H54 (cell line): ENCODE measurements at regions not wholly inside any gene's neighbourhood (a gene's known extent, or its start where the extent isn't known, plus 50 kb on each side); places are given as distances from the start of the nearest gene placed in this dataset.

Experiments
- DNase-seq: peaks from one replicate; pipeline ENCODE4 v3.0.0; 2011; ENCODE audit warnings: low spot score, mixed read lengths; ENCODE audit not compliant: insufficient read length
- FAIRE-seq: peaks from 3 replicates; lab custom pipeline; 2011; peaks lifted over from hg19 to GRCh38; lab: Jason Lieb, UNC
- POLR2A ChIP-seq: IDR thresholded peaks from 2 replicates; pipeline ENCODE4 v1.6.1; 2011; ENCODE audit warnings: low read depth, mild to moderate bottlenecking, low read length

DNA sequence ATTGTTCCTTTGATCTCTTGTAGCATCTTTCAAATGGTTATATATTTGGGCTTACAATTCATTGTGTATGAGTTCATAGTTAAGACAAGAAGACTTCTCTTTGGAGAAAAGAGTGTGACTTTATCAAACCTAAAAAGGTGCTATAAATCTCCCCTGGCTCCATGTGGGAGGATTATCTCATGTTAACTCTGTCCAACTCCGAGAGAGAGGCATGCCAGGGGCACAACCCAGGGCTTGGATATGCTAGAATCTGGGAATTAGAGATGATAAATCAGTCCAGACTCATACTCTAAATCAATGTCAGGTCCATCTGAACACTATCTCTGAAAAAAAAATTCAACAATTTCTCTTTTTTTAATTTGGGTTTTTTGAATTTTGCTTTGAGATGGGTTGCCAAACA is 462.8 kb downstream of the TUSC7 start:
- FAIRE-seq = no peak
- no peak for DNase-seq

GRCh38 chr3:117181222-117181621 is 471.6 kb downstream of the TUSC7 start:
- TF ChIP-seq POLR2A = no peak
- FAIRE-seq (no peak), DNase-seq (no peak)

More for the DNA sequence above, 462.8 kb downstream of the TUSC7 start:
- no peak for TF ChIP-seq POLR2A

DNA sequence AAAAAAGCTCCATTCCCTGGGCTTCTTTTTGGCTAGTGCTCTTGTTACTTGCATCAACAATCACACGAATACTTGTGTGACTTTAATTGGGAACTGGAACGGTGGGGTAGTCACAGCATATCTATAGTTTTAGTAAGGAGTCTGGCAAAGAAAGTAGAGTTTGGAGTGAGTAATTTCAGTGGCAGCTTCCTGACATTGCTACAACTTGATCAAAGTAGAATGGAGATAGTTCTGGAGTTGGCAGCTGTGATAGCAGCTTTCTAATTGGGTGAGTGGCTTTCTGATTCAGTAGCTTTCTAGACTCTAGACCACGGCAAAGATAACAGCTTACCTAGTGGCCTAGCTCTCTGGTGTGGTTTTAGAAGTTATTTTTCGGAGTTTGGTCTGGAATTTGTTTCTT is 475.0 kb downstream of the TUSC7 start:
- FAIRE-seq (no peak), DNase-seq (no peak)
- TF ChIP-seq POLR2A = no peak

DNA sequence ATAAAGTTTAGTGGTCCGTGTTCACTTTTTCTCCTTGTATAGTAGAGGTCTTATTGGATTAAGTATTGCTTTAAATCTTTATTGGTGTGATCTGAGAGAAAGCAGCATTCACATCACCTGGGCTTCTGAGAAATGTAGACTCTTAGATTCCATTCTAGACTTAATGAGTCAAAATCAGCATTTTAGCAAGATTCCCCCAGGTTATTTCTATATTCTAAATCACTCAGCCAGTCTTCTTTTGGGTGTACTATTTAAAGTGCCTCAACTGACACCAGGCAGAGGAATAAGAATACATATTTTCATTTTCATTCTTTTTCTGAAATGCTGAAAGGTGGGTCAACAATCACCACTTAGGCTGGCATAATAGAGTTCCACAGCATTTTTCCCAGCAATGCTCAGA is 481.7 kb downstream of the TUSC7 start:
- no peak for TF ChIP-seq POLR2A
- no peak for DNase-seq
- FAIRE-seq = no peak

DNA sequence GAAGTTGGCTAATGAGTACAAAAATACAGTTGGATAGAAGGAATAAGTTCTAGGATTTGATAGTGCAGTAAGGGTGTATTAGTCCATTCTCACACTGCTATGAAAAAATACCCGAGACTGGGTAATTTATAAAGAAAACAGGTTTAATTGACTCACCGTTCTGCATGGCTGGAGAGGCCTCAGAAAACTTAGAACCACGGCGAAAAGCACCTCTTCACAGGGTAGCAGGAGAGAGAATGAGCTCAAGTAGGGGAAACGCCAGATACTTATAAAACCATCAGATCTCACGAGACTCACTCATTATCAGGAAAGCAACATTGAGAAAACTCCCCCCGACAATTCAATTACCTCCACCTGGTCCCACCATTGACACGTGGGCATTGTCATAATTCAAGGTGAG is 483.3 kb downstream of the TUSC7 start:
- no peak for TF ChIP-seq POLR2A
- no peak for FAIRE-seq

GRCh38 chr3:117193390-117193789 is 483.8 kb downstream of the TUSC7 start:
- no peak for DNase-seq
- FAIRE-seq = no peak
- TF ChIP-seq POLR2A = no peak

More for the DNA sequence above, 483.3 kb downstream of the TUSC7 start:
- no peak for DNase-seq

DNA sequence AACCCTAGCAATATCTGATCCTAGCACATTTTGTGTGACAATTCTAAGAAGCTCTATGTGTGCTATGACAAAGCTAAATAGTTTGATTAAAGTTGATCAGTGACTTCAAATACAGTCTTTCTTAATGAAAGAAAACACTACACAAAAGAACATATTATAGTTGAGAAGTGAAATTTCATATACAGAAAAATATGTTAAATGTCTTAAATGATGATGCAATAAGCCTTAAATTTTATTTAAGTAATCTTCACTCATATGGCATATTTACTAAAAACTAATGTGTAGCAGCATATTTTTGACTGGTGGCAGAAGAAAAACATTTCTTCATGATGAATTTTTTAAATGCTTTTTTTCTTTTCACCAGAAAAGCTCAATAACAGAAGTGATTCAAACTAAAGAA is 485.5 kb downstream of the TUSC7 start:
- no peak for TF ChIP-seq POLR2A
- DNase-seq (no peak), FAIRE-seq (no peak)

DNA sequence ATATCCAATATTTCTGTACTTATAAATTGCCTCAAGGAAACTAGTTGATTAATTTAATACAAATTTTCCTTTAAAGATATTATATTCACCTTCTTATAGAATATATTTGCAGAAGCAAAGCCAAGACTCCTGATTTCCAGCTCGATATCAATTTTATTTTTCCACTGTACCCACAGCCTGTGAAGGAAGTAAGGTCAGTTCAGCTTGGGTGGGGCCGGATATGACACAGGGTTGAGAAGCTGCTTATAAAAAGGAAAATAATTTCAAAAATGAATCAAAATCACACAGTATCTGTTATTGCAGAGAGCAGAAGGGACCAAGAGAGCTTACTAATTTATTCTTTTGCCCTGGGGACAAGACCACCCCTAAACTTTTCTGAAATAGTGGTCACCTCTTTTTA is 491.4 kb downstream of the TUSC7 start:
- DNase-seq = no peak
- no peak for FAIRE-seq
- no peak for TF ChIP-seq POLR2A

DNA sequence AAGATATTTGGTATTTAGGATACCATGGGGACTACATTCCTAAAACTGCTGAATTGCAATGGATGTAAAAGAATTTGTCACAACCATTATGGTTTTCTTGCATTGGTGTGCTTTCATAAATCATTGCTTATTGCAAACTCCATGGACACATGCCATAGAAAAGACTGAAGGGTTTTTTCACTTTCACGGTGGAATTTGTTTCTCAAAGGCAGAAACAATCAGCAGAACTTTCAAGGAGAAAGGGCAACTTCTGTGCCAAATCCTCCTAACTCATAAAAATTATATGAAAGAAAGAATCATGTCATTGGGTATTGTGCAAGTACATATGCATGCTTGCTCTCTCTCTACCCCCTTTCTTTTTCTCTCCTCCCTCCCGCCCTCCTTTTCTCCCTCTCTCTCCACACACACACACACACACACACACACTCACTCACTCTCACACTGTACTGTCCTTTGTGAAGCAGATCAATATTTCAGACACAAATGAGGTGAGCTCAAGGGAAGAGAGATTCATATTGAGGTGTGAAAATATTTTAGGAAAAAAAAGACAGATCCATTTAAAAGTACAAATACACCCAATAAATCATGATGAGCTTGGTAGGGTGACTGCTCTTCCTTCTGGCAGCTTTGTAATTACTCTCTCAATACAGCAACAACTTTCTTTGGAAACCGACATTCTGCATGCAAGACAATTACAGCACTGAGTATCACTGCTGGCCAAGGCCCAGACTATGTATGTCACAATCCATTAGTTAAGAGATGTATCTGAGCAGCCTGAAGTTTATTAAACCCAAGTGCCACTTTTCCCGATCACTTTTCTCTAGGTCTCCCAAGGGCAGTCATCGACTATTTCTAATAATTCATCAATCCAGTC is 492.6 kb downstream of the TUSC7 start:
- FAIRE-seq = no peak
- DNase-seq = no peak
- TF ChIP-seq POLR2A = no peak

DNA sequence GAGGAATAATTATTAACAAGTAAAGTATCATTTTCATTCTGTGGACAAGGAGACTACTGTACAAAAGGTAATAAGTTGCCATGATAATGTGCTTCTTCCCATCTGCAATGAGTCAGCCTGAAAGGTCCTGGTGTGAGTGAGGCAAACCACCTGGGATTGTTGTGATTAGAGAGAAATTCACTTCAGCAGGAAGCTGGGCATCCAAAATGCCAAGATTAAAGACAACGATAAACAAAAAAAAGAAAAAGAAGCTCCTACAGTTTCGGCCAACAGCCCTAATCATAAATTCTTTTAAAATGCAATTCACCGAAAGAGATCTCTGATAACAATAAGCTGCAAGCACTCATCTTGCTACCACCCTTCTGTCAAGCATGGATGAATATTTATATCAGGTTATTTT is 507.8 kb downstream of the TUSC7 start:
- DNase-seq (no peak), FAIRE-seq (no peak)
- TF ChIP-seq POLR2A = no peak

GRCh38 chr3:117217760-117218316 is 508.3 kb downstream of the TUSC7 start:
- DNase-seq (no peak), FAIRE-seq (no peak)
- no peak for TF ChIP-seq POLR2A

DNA sequence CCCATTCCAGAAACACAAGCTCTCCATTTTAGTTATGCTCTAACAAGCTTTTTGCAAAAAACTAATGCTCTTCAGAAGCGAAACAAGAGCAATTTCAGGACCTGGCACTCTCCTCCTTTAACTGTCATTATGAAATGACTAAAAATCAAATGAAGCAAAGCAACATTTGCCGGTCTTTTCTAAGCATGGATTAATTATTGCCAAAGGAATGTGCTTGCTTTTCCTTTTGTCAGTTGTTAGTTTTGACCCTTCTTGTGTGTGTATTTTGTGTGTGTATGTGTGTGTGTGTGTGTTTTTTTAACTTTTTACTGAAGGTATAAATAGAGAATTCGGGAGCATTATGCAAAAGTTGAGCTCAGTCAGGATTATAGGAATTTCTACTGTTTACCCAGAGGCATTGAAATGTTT is 509.1 kb downstream of the TUSC7 start:
- DNase-seq (no peak), FAIRE-seq (no peak)
- TF ChIP-seq POLR2A = no peak

- FAIRE-seq = no peak
- TF ChIP-seq POLR2A = no peak
- DNase-seq = no peak
Observed at GRCh38 chr3:117219296-117219695, 509.7 kb downstream of the TUSC7 start.

DNA sequence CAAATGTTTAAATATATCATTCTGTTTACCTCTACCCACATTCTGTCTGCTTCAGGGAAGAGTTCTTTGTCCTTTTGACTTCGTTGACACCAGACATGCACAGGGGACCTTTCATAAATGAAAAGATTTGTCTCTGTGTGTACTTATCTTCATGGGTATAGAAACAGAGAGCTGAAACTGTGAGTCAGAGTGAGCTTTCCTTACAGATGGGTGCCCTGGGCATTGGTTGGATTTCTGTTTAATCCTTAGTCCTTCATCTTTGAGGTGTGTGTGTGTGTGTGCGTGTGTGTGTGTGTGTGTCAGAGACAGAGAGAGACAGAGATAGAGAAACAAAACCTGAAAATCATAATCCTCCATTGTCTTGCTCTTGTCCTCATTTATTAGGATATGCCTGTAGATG is 517.4 kb downstream of the TUSC7 start:
- DNase-seq (no peak), FAIRE-seq (no peak)
- TF ChIP-seq POLR2A = no peak

- no peak for DNase-seq
- TF ChIP-seq POLR2A = no peak
Observed at GRCh38 chr3:117228466-117228865, 518.9 kb downstream of the TUSC7 start.

DNA sequence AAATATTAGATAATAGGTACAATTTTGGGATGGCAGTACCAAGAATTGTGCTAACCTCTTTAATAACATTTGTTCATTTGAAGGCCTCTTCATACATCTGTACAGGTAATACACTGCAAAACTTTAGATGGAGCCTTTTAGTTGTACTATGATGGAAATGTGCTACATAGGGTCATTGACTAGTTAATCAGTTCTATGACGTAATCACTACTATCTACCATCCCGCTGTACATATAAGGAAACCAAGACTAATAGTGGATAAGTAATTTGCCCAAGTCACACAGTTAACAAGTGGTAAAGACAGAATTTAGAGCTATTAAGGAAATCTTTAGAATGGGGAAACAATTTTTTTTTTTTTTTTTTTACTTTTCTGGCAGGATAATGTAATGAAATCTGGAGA is 521.3 kb downstream of the TUSC7 start:
- FAIRE-seq = no peak

More at GRCh38 chr3:117228466-117228865, 518.9 kb downstream of the TUSC7 start:
- no peak for FAIRE-seq

More for the DNA sequence above, 521.3 kb downstream of the TUSC7 start:
- no peak for TF ChIP-seq POLR2A
- no peak for DNase-seq
